ENCODE measurements at regions not wholly inside any gene's neighbourhood (a gene's known extent, or its start where the extent isn't known, plus 50 kb on each side); places are given as distances from the start of the nearest gene placed in this dataset.

DNA sequence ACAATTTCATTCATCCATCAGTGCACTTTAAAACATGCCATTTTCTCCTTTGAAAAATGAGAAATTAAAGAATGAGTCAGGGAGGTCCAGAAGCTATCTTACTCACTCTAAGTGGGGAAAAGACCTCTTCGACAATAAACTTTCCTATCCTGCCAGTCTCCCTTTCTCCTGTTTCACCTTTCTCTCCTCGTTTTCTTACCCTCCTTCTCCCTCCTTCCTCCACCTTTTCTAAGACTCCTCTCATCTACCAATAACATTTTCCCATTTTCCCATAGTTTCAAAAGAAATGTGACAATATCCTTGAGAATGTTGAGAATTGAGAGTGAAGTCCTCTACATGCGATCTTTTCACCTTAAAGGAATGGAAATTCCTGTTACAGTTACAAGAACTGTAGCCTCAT lies 450.5 kb upstream of the GRAMD2B start:
- TF ChIP-seq, protein P1, sequence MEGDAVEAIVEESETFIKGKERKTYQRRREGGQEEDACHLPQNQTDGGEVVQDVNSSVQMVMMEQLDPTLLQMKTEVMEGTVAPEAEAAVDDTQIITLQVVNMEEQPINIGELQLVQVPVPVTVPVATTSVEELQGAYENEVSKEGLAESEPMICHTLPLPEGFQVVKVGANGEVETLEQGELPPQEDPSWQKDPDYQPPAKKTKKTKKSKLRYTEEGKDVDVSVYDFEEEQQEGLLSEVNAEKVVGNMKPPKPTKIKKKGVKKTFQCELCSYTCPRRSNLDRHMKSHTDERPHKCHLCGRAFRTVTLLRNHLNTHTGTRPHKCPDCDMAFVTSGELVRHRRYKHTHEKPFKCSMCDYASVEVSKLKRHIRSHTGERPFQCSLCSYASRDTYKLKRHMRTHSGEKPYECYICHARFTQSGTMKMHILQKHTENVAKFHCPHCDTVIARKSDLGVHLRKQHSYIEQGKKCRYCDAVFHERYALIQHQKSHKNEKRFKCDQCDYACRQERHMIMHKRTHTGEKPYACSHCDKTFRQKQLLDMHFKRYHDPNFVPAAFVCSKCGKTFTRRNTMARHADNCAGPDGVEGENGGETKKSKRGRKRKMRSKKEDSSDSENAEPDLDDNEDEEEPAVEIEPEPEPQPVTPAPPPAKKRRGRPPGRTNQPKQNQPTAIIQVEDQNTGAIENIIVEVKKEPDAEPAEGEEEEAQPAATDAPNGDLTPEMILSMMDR (IDR thresholded peaks at IDR 0.05 in 4 of 5, conservative IDR thresholded peaks at IDR 0.05 in 1 of 5): no peak
- TF ChIP-seq POLR2A (IDR thresholded peaks at IDR 0.05): no peak

Measured in gastrocnemius medialis (tissue), 4 donors.